Stimulated activated naive CD8-positive, alpha-beta T cell treated with anti-CD3 and anti-CD28 coated beads, Interleukin-15, Interleukin-2, amounts not matched to agents 100 ng/mL and 50 ng/mL, for 24 hours (primary cell): ENCODE measurements at regions not wholly inside any gene's neighbourhood (a gene's known extent, or its start where the extent isn't known, plus 50 kb on each side); places are given as distances from the start of the nearest gene placed in this dataset.

Source experiments
- H3K27ac Mint-ChIP-seq: one replicate; pipeline ENCODE4 v1.8.0; 2021; ENCODE audit warnings: mild to moderate bottlenecking, mixed read lengths
- H3K27me3 Mint-ChIP-seq: one replicate; pipeline ENCODE4 v1.8.0; 2021; ENCODE audit warnings: mixed read lengths
- H3K36me3 Mint-ChIP-seq: one replicate; pipeline ENCODE4 v1.8.0; 2021; ENCODE audit warnings: low read depth, mixed read lengths
- H3K4me1 Mint-ChIP-seq: one replicate; pipeline ENCODE4 v1.8.0; 2021; ENCODE audit warnings: low read depth, mixed read lengths
- H3K4me3 Mint-ChIP-seq: one replicate; pipeline ENCODE4 v1.8.0; 2021; ENCODE audit warnings: mild to moderate bottlenecking, mixed read lengths
- H3K9me3 Mint-ChIP-seq: one replicate; pipeline ENCODE4 v1.8.0; 2021; ENCODE audit warnings: mixed read lengths

GRCh38 chr2:144937066-144937465, 417.1 kb upstream of the ZEB2 start:
- H3K4me3 Mint-ChIP-seq = no peak overlapping the region
- H3K4me1 Mint-ChIP-seq = no peaks in the 10 kb centered on the region
- no peaks in the 10 kb centered on the region for H3K36me3 Mint-ChIP-seq
- no peaks in the 10 kb centered on the region for H3K27me3 Mint-ChIP-seq
- H3K27ac Mint-ChIP-seq = no peak overlapping the region
- no peaks in the 10 kb centered on the region for H3K9me3 Mint-ChIP-seq

GRCh38 chr2:144936442-144936841, 416.5 kb upstream of the ZEB2 start:
- H3K4me1 Mint-ChIP-seq = no peaks in the 10 kb centered on the region

GRCh38 chr2:144935736-144936135, 415.8 kb upstream of the ZEB2 start:
- Mint-ChIP-seq H3K27me3 (no peaks in the 10 kb centered on the region), H3K4me3 (no peak overlapping the region), H3K27ac (no peak overlapping the region), H3K4me1 (no peaks in the 10 kb centered on the region), H3K9me3 (no peaks in the 10 kb centered on the region), H3K36me3 (no peaks in the 10 kb centered on the region)

More at GRCh38 chr2:144936442-144936841, 416.5 kb upstream of the ZEB2 start:
- no peaks in the 10 kb centered on the region for H3K27me3 Mint-ChIP-seq
- no peaks in the 10 kb centered on the region for H3K9me3 Mint-ChIP-seq
- no peak overlapping the region for H3K27ac Mint-ChIP-seq
- H3K4me3 Mint-ChIP-seq = no peak overlapping the region
- H3K36me3 Mint-ChIP-seq = no peaks in the 10 kb centered on the region

- Mint-ChIP-seq H3K9me3 (no peaks in the 10 kb centered on the region), H3K36me3 (no peaks in the 10 kb centered on the region), H3K4me1 (no peaks in the 10 kb centered on the region), H3K27me3 (no peaks in the 10 kb centered on the region), H3K27ac (no peak overlapping the region), H3K4me3 (no peak overlapping the region)
Observed at GRCh38 chr2:144935191-144935590, 415.3 kb upstream of the ZEB2 start.

- Mint-ChIP-seq H3K27me3 (no peaks in the 10 kb centered on the region), H3K9me3 (peaks cover 15% of the 10 kb centered on the region), H3K4me3 (no peak overlapping the region), H3K36me3 (no peaks in the 10 kb centered on the region), H3K4me1 (no peaks in the 10 kb centered on the region), H3K27ac (no peak overlapping the region)
Observed at GRCh38 chr2:144931960-144932359, 412.0 kb upstream of the ZEB2 start.

- Mint-ChIP-seq H3K36me3 (no peaks in the 10 kb centered on the region), H3K4me1 (no peaks in the 10 kb centered on the region), H3K9me3 (peaks cover 15% of the 10 kb centered on the region), H3K27ac (no peak overlapping the region), H3K4me3 (no peak overlapping the region), H3K27me3 (peaks cover 1% of the 10 kb centered on the region)
Observed at GRCh38 chr2:144931480-144931879, 411.6 kb upstream of the ZEB2 start.

GRCh38 chr2:144927429-144927828, 407.5 kb upstream of the ZEB2 start:
- Mint-ChIP-seq H3K9me3 (peaks cover 15% of the 10 kb centered on the region), H3K4me1 (peaks cover 6% of the 10 kb centered on the region), H3K27me3 (peaks cover 3% of the 10 kb centered on the region), H3K36me3 (no peaks in the 10 kb centered on the region), H3K27ac (no peak overlapping the region), H3K4me3 (no peak overlapping the region)

- Mint-ChIP-seq H3K27me3 (peaks cover 3% of the 10 kb centered on the region), H3K4me3 (no peak overlapping the region), H3K9me3 (peaks cover 15% of the 10 kb centered on the region), H3K36me3 (no peaks in the 10 kb centered on the region), H3K4me1 (peaks cover 7% of the 10 kb centered on the region), H3K27ac (no peak overlapping the region)
Observed at GRCh38 chr2:144925886-144926285, 406.0 kb upstream of the ZEB2 start.

GRCh38 chr2:144924827-144925226, 404.9 kb upstream of the ZEB2 start:
- Mint-ChIP-seq H3K27ac (no peak overlapping the region), H3K4me3 (no peak overlapping the region), H3K27me3 (peaks cover 3% of the 10 kb centered on the region), H3K4me1 (peaks cover 7% of the 10 kb centered on the region), H3K36me3 (no peaks in the 10 kb centered on the region), H3K9me3 (peaks cover 17% of the 10 kb centered on the region)

GRCh38 chr2:144922519-144922918, 402.6 kb upstream of the ZEB2 start:
- no peaks in the 10 kb centered on the region for H3K36me3 Mint-ChIP-seq
- H3K9me3 Mint-ChIP-seq = peaks cover 10% of the 10 kb centered on the region
- H3K4me1 Mint-ChIP-seq = peaks cover 7% of the 10 kb centered on the region
- no peak overlapping the region for H3K27ac Mint-ChIP-seq
- H3K27me3 Mint-ChIP-seq = peaks cover 3% of the 10 kb centered on the region
- no peak overlapping the region for H3K4me3 Mint-ChIP-seq

GRCh38 chr2:144920755-144921530, 401.0 kb upstream of the ZEB2 start:
- H3K36me3 Mint-ChIP-seq = no peaks in the 10 kb centered on the region
- peaks cover 9% of the 10 kb centered on the region for H3K9me3 Mint-ChIP-seq
- H3K4me1 Mint-ChIP-seq = peaks cover 7% of the 10 kb centered on the region
- H3K27me3 Mint-ChIP-seq = no peaks in the 10 kb centered on the region
- H3K4me3 Mint-ChIP-seq = no peak overlapping the region
- no peak overlapping the region for H3K27ac Mint-ChIP-seq

- no peaks in the 10 kb centered on the region for H3K27me3 Mint-ChIP-seq
- no peaks in the 10 kb centered on the region for H3K36me3 Mint-ChIP-seq
- no peak overlapping the region for H3K4me3 Mint-ChIP-seq
- H3K27ac Mint-ChIP-seq = no peak overlapping the region
- peaks cover 4% of the 10 kb centered on the region for H3K9me3 Mint-ChIP-seq
- H3K4me1 Mint-ChIP-seq = no peaks in the 10 kb centered on the region
Observed at GRCh38 chr2:144914622-144915318, 394.9 kb upstream of the ZEB2 start.

GRCh38 chr2:144914113-144914512, 394.2 kb upstream of the ZEB2 start:
- no peak overlapping the region for H3K4me3 Mint-ChIP-seq
- no peaks in the 10 kb centered on the region for H3K4me1 Mint-ChIP-seq
- no peaks in the 10 kb centered on the region for H3K27me3 Mint-ChIP-seq
- H3K27ac Mint-ChIP-seq = no peak overlapping the region
- H3K9me3 Mint-ChIP-seq = peaks cover under 1% of the 10 kb centered on the region
- no peaks in the 10 kb centered on the region for H3K36me3 Mint-ChIP-seq

GRCh38 chr2:144912206-144912605, 392.3 kb upstream of the ZEB2 start:
- Mint-ChIP-seq H3K36me3 (no peaks in the 10 kb centered on the region), H3K27me3 (no peaks in the 10 kb centered on the region), H3K4me3 (no peak overlapping the region), H3K27ac (no peak overlapping the region), H3K4me1 (no peaks in the 10 kb centered on the region), H3K9me3 (no peaks in the 10 kb centered on the region)

- Mint-ChIP-seq H3K27ac (no peak overlapping the region), H3K4me1 (no peaks in the 10 kb centered on the region), H3K9me3 (peaks cover 5% of the 10 kb centered on the region), H3K36me3 (no peaks in the 10 kb centered on the region), H3K27me3 (peaks cover 4% of the 10 kb centered on the region), H3K4me3 (no peak overlapping the region)
Observed at GRCh38 chr2:144905956-144906355, 386.0 kb upstream of the ZEB2 start.
